ENCODE measurements at regions not wholly inside any gene's neighbourhood (a gene's known extent, or its start where the extent isn't known, plus 50 kb on each side); places are given as distances from the start of the nearest gene placed in this dataset.
"Not testable (repeated sequence)": the region's sequence is repeated elsewhere in the genome, so short reads cannot be mapped to it uniquely, and the experiment has no call there.

- no peak for TF ChIP-seq CTCF (IDR thresholded peaks at IDR 0.05; ENCODE audit: extremely low read depth, missing control alignments)
- DNase-seq (ENCODE audit: low spot score), result no peak
Observed at GRCh38 chr11:34724973-34725372, 104.1 kb downstream of the EHF start.

GRCh38 chr11:34721646-34722045, 100.8 kb downstream of the EHF start:
- no peak for DNase-seq (ENCODE audit: low spot score)
- TF ChIP-seq CTCF (IDR thresholded peaks at IDR 0.05; ENCODE audit: extremely low read depth, missing control alignments), result no peak

GRCh38 chr11:34719303-34719848, 98.5 kb downstream of the EHF start:
- TF ChIP-seq CTCF (IDR thresholded peaks at IDR 0.05; ENCODE audit: extremely low read depth, missing control alignments), result no peak
- no peak for DNase-seq (ENCODE audit: low spot score)

GRCh38 chr11:34713631-34714030, 92.7 kb downstream of the EHF start:
- not testable (repeated sequence) for DNase-seq (ENCODE audit: low spot score)

All from GM20000 (cell line).